ENCODE measurements at regions not wholly inside any gene's neighbourhood (a gene's known extent, or its start where the extent isn't known, plus 50 kb on each side); places are given as distances from the start of the nearest gene placed in this dataset.
A peak's percentile ranks its signal among the peaks of the same experiment; 100 is the strongest.

- H3K27me3 Mint-ChIP-seq (ENCODE audit: unreplicated experiment): peaks cover 14% of the 10 kb centered on the region
- peaks cover 19% of the 10 kb centered on the region for H3K9me3 Mint-ChIP-seq (ENCODE audit: unreplicated experiment)
- H3K4me3 Mint-ChIP-seq (ENCODE audit: unreplicated experiment): no peak overlapping the region
- DNase-seq: no peak
- TF ChIP-seq CTCF (IDR thresholded peaks at IDR 0.05; ENCODE audit: partially characterized antibody, unreplicated experiment): no peak
- H3K4me1 Mint-ChIP-seq (ENCODE audit: low read depth, unreplicated experiment): peaks cover 6% of the 10 kb centered on the region
- H3K36me3 Mint-ChIP-seq (ENCODE audit: unreplicated experiment): peaks cover 4% of the 10 kb centered on the region
- no peak overlapping the region for H3K27ac Mint-ChIP-seq (ENCODE audit: unreplicated experiment)
Measured at GRCh38 chr7:128163473-128163872, 77.6 kb upstream of the LEP start.

GRCh38 chr7:128164061-128164954 is 76.8 kb upstream of the LEP start:
- peaks cover 21% of the 10 kb centered on the region for H3K27me3 Mint-ChIP-seq (ENCODE audit: unreplicated experiment)

DNA sequence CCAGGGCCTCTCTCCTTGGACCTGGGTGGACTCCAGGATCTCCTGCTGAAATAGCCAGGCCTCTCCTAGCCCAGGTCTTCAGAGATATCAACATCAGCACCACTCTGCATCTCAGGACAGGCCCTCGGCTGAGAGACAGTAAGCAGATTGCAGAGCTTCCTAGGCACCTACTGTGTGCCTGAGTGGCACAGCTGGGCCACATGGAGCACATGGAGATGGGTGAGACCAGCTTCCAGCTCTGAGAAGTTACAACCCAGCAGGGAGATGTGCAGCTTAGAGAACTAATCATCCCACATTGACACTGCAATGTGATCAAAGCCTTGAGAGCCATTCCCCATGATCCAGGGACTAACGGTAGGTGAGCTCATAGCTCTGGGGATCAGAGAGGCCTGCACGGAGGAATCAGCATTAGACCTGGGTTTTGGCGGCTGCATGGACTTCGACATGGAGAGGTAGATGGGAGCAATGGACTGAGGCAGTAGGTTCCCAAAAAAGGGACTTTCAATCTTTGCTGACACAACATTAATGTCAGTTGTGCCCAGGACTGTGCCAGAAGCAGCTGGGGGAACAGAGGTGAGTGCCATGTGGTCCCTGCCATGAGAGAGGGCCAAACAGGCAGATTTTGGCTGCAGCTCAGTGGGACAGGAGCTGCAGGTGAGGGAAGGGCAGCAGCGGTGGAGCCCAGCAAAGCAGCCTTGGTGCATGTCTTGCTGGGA is 76.0 kb upstream of the LEP start:
- DNase-seq: no peak
- H3K4me3 Mint-ChIP-seq (ENCODE audit: unreplicated experiment): peak overlapping the region; percentile 69
- peaks cover 14% of the 10 kb centered on the region for H3K9me3 Mint-ChIP-seq (ENCODE audit: unreplicated experiment)
- peak overlapping the region; percentile 3 for H3K27ac Mint-ChIP-seq (ENCODE audit: unreplicated experiment)
- peaks cover 26% of the 10 kb centered on the region for H3K27me3 Mint-ChIP-seq (ENCODE audit: unreplicated experiment)
- TF ChIP-seq CTCF (IDR thresholded peaks at IDR 0.05; ENCODE audit: partially characterized antibody, unreplicated experiment): no peak
- H3K36me3 Mint-ChIP-seq (ENCODE audit: unreplicated experiment): no peaks in the 10 kb centered on the region
- H3K4me1 Mint-ChIP-seq (ENCODE audit: low read depth, unreplicated experiment): peaks cover 19% of the 10 kb centered on the region

More at GRCh38 chr7:128164061-128164954, 76.8 kb upstream of the LEP start:
- H3K9me3 Mint-ChIP-seq (ENCODE audit: unreplicated experiment): peaks cover 17% of the 10 kb centered on the region
- DNase-seq: no peak
- peaks cover 12% of the 10 kb centered on the region for H3K4me1 Mint-ChIP-seq (ENCODE audit: low read depth, unreplicated experiment)
- TF ChIP-seq CTCF (IDR thresholded peaks at IDR 0.05; ENCODE audit: partially characterized antibody, unreplicated experiment): no peak
- no peak overlapping the region for H3K4me3 Mint-ChIP-seq (ENCODE audit: unreplicated experiment)
- H3K36me3 Mint-ChIP-seq (ENCODE audit: unreplicated experiment): no peaks in the 10 kb centered on the region
- H3K27ac Mint-ChIP-seq (ENCODE audit: unreplicated experiment): no peak overlapping the region

- H3K27me3 Mint-ChIP-seq (ENCODE audit: unreplicated experiment): peaks cover 26% of the 10 kb centered on the region
- H3K4me3 Mint-ChIP-seq (ENCODE audit: unreplicated experiment): peak overlapping the region; percentile 69
- peaks cover 23% of the 10 kb centered on the region for H3K4me1 Mint-ChIP-seq (ENCODE audit: low read depth, unreplicated experiment)
- no peak for TF ChIP-seq CTCF (IDR thresholded peaks at IDR 0.05; ENCODE audit: partially characterized antibody, unreplicated experiment)
- DNase-seq: no peak
- H3K27ac Mint-ChIP-seq (ENCODE audit: unreplicated experiment): peak overlapping the region; percentile 33
- peaks cover 15% of the 10 kb centered on the region for H3K9me3 Mint-ChIP-seq (ENCODE audit: unreplicated experiment)
- no peaks in the 10 kb centered on the region for H3K36me3 Mint-ChIP-seq (ENCODE audit: unreplicated experiment)
Measured at GRCh38 chr7:128165927-128166420, 75.1 kb upstream of the LEP start.
